A673 (cell line): ENCODE measurements at regions not wholly inside any gene's neighbourhood (a gene's known extent, or its start where the extent isn't known, plus 50 kb on each side); places are given as distances from the start of the nearest gene placed in this dataset.

Source experiments
- CTCF ChIP-seq: fragments of 300-800, 200-600 bp; sonication (generic); conservative IDR thresholded peaks from 2 replicates; pipeline ENCODE4 v1.5.1; 2017; ENCODE audit warnings: low read depth, mild to moderate bottlenecking, antibody characterized with exemption, low read length, moderate library complexity, mixed read lengths
- EZH2 ChIP-seq: fragments of 200-600 bp; sonication (generic); IDR thresholded peaks from 2 replicates; pipeline ENCODE4 v1.6.1; 2017; ENCODE audit warnings: borderline replicate concordance, low read depth, mild to moderate bottlenecking, mixed read lengths, antibody characterized with exemption, low read length; ENCODE audit not compliant: poor library complexity, severe bottlenecking

DNA sequence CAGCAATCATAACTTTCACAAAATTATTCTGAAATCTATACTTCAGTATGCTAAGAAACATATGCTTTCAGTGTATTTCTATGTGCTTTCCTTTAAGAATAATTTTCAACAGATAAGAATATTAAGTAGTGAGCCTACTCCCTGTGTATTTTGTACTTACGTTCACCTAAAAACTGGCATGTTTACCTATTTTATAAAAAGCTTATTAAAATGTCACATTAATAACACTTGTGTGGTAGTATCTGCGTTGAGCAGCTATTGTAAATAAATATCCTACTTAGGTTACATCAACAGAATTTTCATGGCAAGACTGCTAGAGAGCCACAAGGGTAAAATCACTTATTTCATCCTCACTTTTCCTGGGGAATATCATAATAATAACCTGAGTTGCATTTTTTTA lies 113.4 kb upstream of the SLITRK5 start:
- TF ChIP-seq EZH2 = no peak
- TF ChIP-seq CTCF = no peak
